IMR-90 (cell line): ENCODE measurements at regions not wholly inside any gene's neighbourhood (a gene's known extent, or its start where the extent isn't known, plus 50 kb on each side); places are given as distances from the start of the nearest gene placed in this dataset.

Experiments
- ATAC-seq: fragments of 200-7000 bp; cut with Tn5 transposase; 2 replicates; pipeline ENCODE4 v1.9.1; 2020; ENCODE audit warnings: low read depth, mild to moderate bottlenecking, moderate library complexity
- BruUV-seq: library from RNA; stranded (reverse); fragments of 400-500 nt; replicated peaks from 2 replicates; lab custom pipeline; 2021; lab: Mats Ljungman, UMichigan
- CTCF ChIA-PET: fragments of 300-600 bp; formaldehyde crosslinking; extraction: SDS; loops from one replicate; lab custom pipeline; 2021; ENCODE audit warnings: antibody characterized with exemption; lab: Yijun Ruan, JAX
- POLR2A ChIA-PET: fragments of 300-600 bp; sonication (Branson Sonifier 250); formaldehyde crosslinking; loops from one replicate; lab custom pipeline; 2022; ENCODE audit warnings: antibody characterized with exemption; ENCODE audit not compliant: unreplicated experiment; lab: Charles Lee
- DNase-seq: peaks from one replicate; pipeline ENCODE4 v3.0.0; 2013
- H2AFZ ChIP-seq: replicated peaks from 2 replicates; pipeline ENCODE3; 2013; ENCODE audit warnings: low read length, mild to moderate bottlenecking; ENCODE audit not compliant: poor library complexity
- H2AK5ac ChIP-seq: 2 replicates; pipeline ENCODE4 v1.6.1; 2013; ENCODE audit warnings: low read depth, low read length, inconsistent platforms
- H2AK9ac ChIP-seq: replicated peaks from 2 replicates; pipeline ENCODE3; 2013; ENCODE audit warnings: mild to moderate bottlenecking, low read depth, low read length, moderate library complexity; ENCODE audit not compliant: poor library complexity
- H2BK120ac ChIP-seq: 2 replicates; pipeline ENCODE4 v1.6.1; 2013; ENCODE audit warnings: low read depth, low read length, inconsistent platforms
- H2BK15ac ChIP-seq: 3 replicates; pipeline ENCODE4 v1.6.1; 2013; ENCODE audit warnings: low read depth, low read length, inconsistent platforms
- H2BK20ac ChIP-seq: 2 replicates; pipeline ENCODE4 v1.6.1; 2013; ENCODE audit warnings: low read depth, mild to moderate bottlenecking, inconsistent platforms, low read length, moderate library complexity
- H2BK5ac ChIP-seq: 2 replicates; pipeline ENCODE4 v1.6.1; 2013; ENCODE audit warnings: mild to moderate bottlenecking, low read depth, low read length, inconsistent platforms; ENCODE audit not compliant: poor library complexity, severe bottlenecking
- H3K14ac ChIP-seq: replicated peaks from 2 replicates; pipeline ENCODE4 v1.6.1; 2013; ENCODE audit warnings: low read depth, low read length, inconsistent platforms
- H3K18ac ChIP-seq: 2 replicates; pipeline ENCODE4 v1.6.1; 2013; ENCODE audit warnings: low read depth, low read length, control low read depth
- H3K23ac ChIP-seq: 2 replicates; pipeline ENCODE4 v1.6.1; 2013; ENCODE audit warnings: low read depth, low read length, inconsistent platforms
- H3K27ac ChIP-seq: 2 replicates; pipeline ENCODE4 v1.5.1; 2013; ENCODE audit warnings: mild to moderate bottlenecking, control low read depth, low read length; ENCODE audit not compliant: insufficient read depth
- H3K27me3 ChIP-seq: 2 replicates; pipeline ENCODE4 v1.6.1; 2013; ENCODE audit warnings: low read length; ENCODE audit not compliant: control insufficient read depth, insufficient read depth
- H3K36me3 ChIP-seq: 2 replicates; pipeline ENCODE4 v1.6.1; 2013; ENCODE audit warnings: low read length, mixed read lengths; ENCODE audit not compliant: control insufficient read depth, insufficient read depth
- H3K4ac ChIP-seq: 2 replicates; pipeline ENCODE4 v1.6.1; 2013; ENCODE audit warnings: low read depth, low read length, inconsistent platforms
- H3K4me1 ChIP-seq: 2 replicates; pipeline ENCODE4 v1.6.1; 2013; ENCODE audit warnings: low read length, mixed read lengths; ENCODE audit not compliant: control insufficient read depth, insufficient read depth
- H3K4me2 ChIP-seq: 2 replicates; pipeline ENCODE4 v1.6.1; 2013; ENCODE audit warnings: low read depth, mild to moderate bottlenecking, control low read depth, low read length, moderate library complexity
- H3K4me3 ChIP-seq: 2 replicates; pipeline ENCODE4 v1.5.1; 2013; ENCODE audit warnings: low read depth, mild to moderate bottlenecking, control low read depth, low read length, moderate library complexity; ENCODE audit not compliant: insufficient read depth
- H3K56ac ChIP-seq: 2 replicates; pipeline ENCODE4 v1.6.1; 2013; ENCODE audit warnings: low read length, inconsistent platforms; ENCODE audit not compliant: insufficient read depth; ENCODE audit errors: extremely low read depth
- H3K79me1 ChIP-seq, 2 experiments: 2 replicates each; pipeline ENCODE4 v1.6.1; 2013; ENCODE audit warnings: low read length in 2 of 2, inconsistent platforms in 1 of 2, low read depth in 1 of 2
- H3K9ac ChIP-seq: 2 replicates; pipeline ENCODE4 v1.6.1; 2013; ENCODE audit warnings: low read depth, low read length, control low read depth
- H3K9me1 ChIP-seq: 2 replicates; pipeline ENCODE4 v1.6.1; 2013; ENCODE audit warnings: low read length, inconsistent platforms; ENCODE audit not compliant: insufficient read depth
- H3K9me3 ChIP-seq: 2 replicates; pipeline ENCODE4 v1.6.1; 2013; ENCODE audit warnings: low read length; ENCODE audit not compliant: control insufficient read depth, insufficient read depth
- H4K20me1 ChIP-seq: 2 replicates; pipeline ENCODE4 v1.6.1; 2013; ENCODE audit warnings: low read length, inconsistent platforms; ENCODE audit not compliant: insufficient read depth
- H4K5ac ChIP-seq: 2 replicates; pipeline ENCODE4 v1.6.1; 2013; ENCODE audit warnings: mild to moderate bottlenecking, low read depth, low read length, control low read depth
- H4K8ac ChIP-seq, 2 experiments: 2 replicates each; pipeline ENCODE4 v1.6.1; 2013; ENCODE audit warnings: low read depth in 2 of 2, low read length in 2 of 2, control low read depth in 1 of 2, inconsistent platforms in 1 of 2
- H4K91ac ChIP-seq: 2 replicates; pipeline ENCODE4 v1.6.1; 2013; ENCODE audit warnings: low read depth, low read length, inconsistent platforms; ENCODE audit not compliant: insufficient read depth
- CTCF ChIP-seq: conservative IDR thresholded peaks from 2 replicates; pipeline ENCODE4 v1.5.1; 2012; ENCODE audit warnings: mild to moderate bottlenecking, low read depth, low read length, improper control_type of control experiment
- FOS ChIP-seq: fragments of 150-350 bp; IDR thresholded peaks from 2 replicates; pipeline ENCODE4 v1.6.1; 2016; ENCODE audit warnings: low read depth, low read length
- MAZ ChIP-seq: IDR thresholded peaks from 2 replicates; pipeline ENCODE4 v1.6.1; 2012; ENCODE audit warnings: low read depth, mild to moderate bottlenecking, low read length, improper control_type of control experiment, moderate library complexity, borderline replicate concordance
- MXI1 ChIP-seq: IDR thresholded peaks from 2 replicates; pipeline ENCODE4 v1.6.1; 2012; ENCODE audit warnings: low read depth, mild to moderate bottlenecking, low read length, moderate library complexity, borderline replicate concordance
- NFE2L2 ChIP-seq: fragments of 150-350 bp; IDR thresholded peaks from 2 replicates; pipeline ENCODE4 v1.6.1; 2016; ENCODE audit warnings: low read depth, mild to moderate bottlenecking, low read length
- POLR2A ChIP-seq: IDR thresholded peaks from 2 replicates; pipeline ENCODE4 v1.6.1; 2012; ENCODE audit warnings: mild to moderate bottlenecking, low read depth, low read length
- WGBS, 2 experiments: methylation state at CpG; one replicate each; pipeline versions ENCODE4 v1.1.5 to v1.1.7; 2013; ENCODE audit warnings: missing lambda C conversion rate in 2 of 2; ENCODE audit not compliant: insufficient read length in 1 of 2; ENCODE audit errors: extremely low coverage in 2 of 2; 5-methylcytosine and 5-hydroxymethylcytosine counted together
- dilution Hi-C: fragments of 300-500 bp; cut with HindIII; formaldehyde crosslinking; loops from one replicate; pipeline ENCODE4 v1.14.3; 2018; ENCODE audit warnings: low sequenced_read_pairs; ENCODE audit not compliant: unreplicated experiment
- in situ Hi-C: fragments of 300-500 bp; cut with MboI; formaldehyde crosslinking; loops from 3 replicates; pipeline ENCODE4 v1.14.3; 2019; ENCODE audit warnings: low sequenced_read_pairs, inconsistent platforms, mixed read lengths
- intact Hi-C: fragments of 100-400 bp; cut with micrococcal nuclease; formaldehyde crosslinking; loops from 2 replicates; pipeline ENCODE4 v1.10.0; 2022

GRCh38 chr5:13997514-13997913 lies 53.0 kb upstream of the DNAH5 start:
- DNase-seq (no peak), ATAC-seq (no peak)
- H3K27ac ChIP-seq: no peak overlapping the region
- no peak overlapping the region for H2BK120ac ChIP-seq
- H3K23ac ChIP-seq: no peak overlapping the region
- no peak overlapping the region for H3K4me3 ChIP-seq
- no peaks in the 10 kb centered on the region for H3K36me3 ChIP-seq
- H4K91ac ChIP-seq: 0 out of 2 replicates have a peak overlapping the region, but pooled peaks have one; percentile 2
- H2AK5ac ChIP-seq: peak overlapping the region; percentile 13; the same call in 1 of the 2 replicates
- H3K4me2 ChIP-seq: no peak overlapping the region
- no peak overlapping the region for H3K56ac ChIP-seq
- H3K27me3 ChIP-seq: no peaks in the 10 kb centered on the region
- ChIA-PET CTCF (no interaction called here), POLR2A (no interaction called here)
- no peak overlapping the region for H4K8ac ChIP-seq
- H2BK20ac ChIP-seq: peak overlapping the region; percentile 44; the same call in 1 of the 2 replicates
- H3K4ac ChIP-seq: 0 out of 2 replicates have a peak overlapping the region, but pooled peaks have one; percentile 13
- peak overlapping the region; percentile 23 for H2BK5ac ChIP-seq
- no peak overlapping the region for H2BK15ac ChIP-seq
- peaks cover 2% of the 10 kb centered on the region; the same call in 1 of the 2 replicates for H3K9me3 ChIP-seq
- no peak for TF ChIP-seq POLR2A
- TF ChIP-seq NFE2L2: no peak
- TF ChIP-seq FOS: no peak
- no peak for TF ChIP-seq CTCF
- TF ChIP-seq MAZ: no peak
- no peak for TF ChIP-seq MXI1
- no peak overlapping the region for H4K5ac ChIP-seq
- no peak overlapping the region for H2AFZ ChIP-seq
- H3K4me1 ChIP-seq: peaks cover 24% of the 10 kb centered on the region
- H2AK9ac ChIP-seq: no peak overlapping the region
- no CpG with 5 or more reads among the region's 2 CpGs for WGBS, 2 experiments
- dilution Hi-C loops (no loop called here), in situ Hi-C loops (loop anchor here (25.0 kb wide), 1 partner anchor 665 kb away; the partner anchor contains the start of gene OTULIN), intact Hi-C loops (loop anchor here (5.0 kb wide), 1 partner anchor 100 kb away; no protein-coding TSS in a partner anchor)
- no TSS peak for BruUV-seq
- H3K79me1 ChIP-seq: peaks cover 38 to 79% of the 10 kb centered on the region in 2 experiments
- no peak overlapping the region for H3K14ac ChIP-seq
- no peaks in the 10 kb centered on the region for H4K20me1 ChIP-seq
- no peak overlapping the region; the same call in 1 of the 2 replicates for H3K18ac ChIP-seq
- H3K9ac ChIP-seq: no peak overlapping the region
- peaks cover 16% of the 10 kb centered on the region for H3K9me1 ChIP-seq
